Mucosa of gallbladder (tissue), 1 donor: ENCODE measurements at regions not wholly inside any gene's neighbourhood (a gene's known extent, or its start where the extent isn't known, plus 50 kb on each side); places are given as distances from the start of the nearest gene placed in this dataset.
"Not testable (repeated sequence)": the region's sequence is repeated elsewhere in the genome, so short reads cannot be mapped to it uniquely, and the experiment has no call there.

Source experiments
- DNase-seq: peaks from one replicate; pipeline ENCODE4 v3.0.0-alpha.2; 2020; ENCODE audit warnings: low spot score
- donor health status: DM: no; HTN: no; CAD: no.

DNA sequence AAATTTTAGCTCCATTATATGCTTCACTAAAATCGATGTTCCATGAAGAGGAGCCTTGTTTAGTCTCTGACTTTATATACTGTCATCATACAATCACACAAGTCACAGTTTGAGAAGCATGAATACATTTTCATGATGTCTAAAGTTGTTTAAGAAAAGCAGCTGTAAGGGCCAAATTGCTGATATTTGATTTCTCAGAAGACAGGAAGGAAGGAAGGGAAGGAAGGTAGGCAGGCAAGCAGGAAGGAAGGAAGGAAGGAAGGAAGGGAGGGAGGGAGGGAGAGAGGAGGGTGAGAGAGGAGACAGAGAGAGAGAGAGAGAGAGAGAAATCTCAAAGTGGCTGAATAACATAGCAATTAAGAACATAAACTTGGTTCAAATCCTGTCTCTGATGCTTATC, 153.7 kb downstream of the RTL9 start:
- DNase-seq = no peak

DNA sequence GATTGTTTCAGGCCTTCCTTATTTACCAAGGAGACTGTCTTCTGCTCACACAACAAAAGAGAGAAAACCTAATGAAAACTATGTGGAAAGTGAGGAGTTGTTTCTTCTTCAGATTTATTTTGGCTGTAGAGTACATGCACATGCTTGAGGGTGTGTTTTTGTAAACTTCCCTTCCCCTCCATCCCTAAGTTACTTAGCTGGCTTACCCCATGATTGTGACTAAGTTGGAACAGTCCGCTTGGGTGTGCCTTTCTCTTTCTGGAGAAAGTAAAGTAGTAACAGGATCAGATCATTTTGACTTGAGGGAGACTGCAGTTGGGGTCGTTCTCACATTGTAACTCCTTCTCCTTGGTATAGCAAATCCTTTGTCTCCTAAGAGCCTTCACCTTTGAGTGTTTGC, 155.9 kb downstream of the RTL9 start:
- no peak for DNase-seq

DNA sequence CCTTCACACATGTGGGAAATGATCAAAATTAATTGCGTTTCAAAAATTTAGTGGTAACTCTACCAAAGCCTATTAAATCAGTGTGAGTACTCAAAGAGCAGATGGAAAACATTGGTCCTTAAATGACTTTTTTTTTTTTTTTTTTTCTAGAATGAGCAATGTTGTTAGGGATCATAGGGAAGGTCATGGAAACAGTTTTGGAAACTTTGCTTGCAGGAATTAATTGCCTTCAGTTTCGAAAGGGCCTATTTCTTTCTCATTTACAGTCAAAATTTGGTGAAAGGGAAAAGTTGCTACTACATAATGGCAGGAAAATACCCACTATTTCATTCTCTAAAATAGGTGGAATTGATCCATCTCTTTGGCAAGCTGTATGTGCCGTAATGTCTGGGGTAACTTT, 160.9 kb downstream of the RTL9 start:
- no peak for DNase-seq

DNA sequence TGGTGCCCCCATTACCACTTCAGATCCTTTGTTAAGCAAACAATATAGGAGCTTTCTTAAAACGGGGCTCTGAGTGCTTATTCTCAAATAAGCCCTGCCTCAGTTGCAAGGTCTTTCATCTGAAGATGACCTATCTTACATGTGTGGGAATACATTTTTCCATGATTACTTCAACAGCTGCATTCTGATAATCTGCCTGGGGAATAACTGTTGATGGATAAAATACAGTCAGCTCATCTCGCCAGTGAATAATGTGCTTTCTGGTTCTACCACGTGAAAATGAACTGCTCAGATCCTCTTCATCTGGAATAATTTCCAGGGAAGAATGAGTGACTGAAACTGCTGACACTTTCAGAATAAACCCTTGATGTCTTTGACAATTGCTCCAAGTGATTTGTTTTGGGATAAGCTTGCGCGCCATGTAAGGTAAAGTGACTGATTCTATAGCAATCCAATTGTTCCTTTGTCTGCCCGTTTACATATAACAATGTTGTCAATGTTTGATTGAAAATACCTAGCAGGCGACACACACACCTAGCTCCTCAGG, 161.3 kb downstream of the RTL9 start:
- no peak for DNase-seq

DNA sequence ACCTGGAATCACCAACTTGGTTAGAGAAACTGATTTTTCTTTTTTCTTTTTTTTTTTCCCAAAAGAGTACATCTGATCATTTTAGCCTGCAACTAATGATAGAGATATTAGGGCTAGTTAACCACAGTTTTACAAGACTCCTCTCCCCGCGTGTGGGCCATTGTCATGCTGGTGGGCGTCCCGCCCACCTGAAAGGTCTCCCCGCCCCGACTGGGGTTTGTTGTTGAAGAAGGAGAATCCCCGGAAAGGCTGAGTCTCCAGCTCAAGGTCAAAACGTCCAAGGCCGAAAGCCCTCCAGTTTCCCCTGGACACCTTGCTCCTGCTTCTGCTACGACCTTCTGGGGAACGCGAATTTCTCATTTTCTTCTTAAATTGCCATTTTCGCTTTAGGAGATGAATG, 162.0 kb downstream of the RTL9 start:
- DNase-seq = not testable (repeated sequence)

DNA sequence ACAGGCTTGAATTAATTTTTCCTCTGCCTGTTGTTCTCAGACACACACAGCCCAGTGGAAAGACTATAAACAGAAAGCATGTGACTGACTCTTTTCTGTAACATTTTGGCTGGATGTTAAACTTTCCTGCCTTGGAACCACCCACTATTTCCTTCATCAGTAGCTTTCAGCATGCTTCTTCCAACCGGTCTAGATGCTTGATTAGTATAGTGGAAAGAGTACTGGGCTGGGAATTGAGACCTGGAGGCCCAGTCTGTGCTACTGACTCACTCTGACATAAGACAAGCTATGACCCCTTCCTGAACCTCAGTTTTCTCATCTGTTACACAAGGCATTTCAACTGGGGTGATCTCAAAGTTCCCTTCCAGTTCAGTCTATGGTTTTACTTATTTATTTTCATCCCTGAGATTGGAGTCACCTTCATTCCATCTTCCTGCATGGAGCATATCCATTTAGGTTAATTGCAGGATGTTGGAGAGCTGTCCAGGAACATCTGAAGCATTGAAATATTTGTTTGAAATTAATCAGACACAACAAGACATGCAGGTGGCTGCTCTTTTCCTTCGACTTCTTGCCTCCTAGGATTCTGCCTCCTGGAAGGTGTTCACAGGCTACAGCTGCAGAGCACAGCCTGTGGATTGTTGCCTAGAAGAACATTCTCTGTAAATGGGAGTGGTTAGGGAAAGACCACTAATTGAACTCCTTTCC, 173.4 kb downstream of the RTL9 start:
- no peak for DNase-seq

DNA sequence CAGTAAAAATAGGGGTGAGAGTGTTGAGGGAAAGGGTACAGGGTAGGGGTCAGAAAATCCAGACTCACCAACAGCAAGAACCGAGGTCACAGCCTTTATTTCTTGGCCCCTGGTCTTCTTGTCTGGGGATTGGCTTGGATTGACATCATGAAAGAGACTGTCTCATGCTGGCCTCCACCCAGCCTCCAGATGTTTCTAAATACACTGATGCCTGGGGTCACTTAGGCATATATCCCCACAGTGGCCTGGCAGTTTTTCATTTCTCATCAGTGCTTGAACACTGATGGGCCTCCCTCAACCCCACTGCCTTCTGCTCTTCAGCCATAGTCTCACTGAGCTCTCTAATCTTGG, 173.9 kb downstream of the RTL9 start:
- no peak for DNase-seq

DNA sequence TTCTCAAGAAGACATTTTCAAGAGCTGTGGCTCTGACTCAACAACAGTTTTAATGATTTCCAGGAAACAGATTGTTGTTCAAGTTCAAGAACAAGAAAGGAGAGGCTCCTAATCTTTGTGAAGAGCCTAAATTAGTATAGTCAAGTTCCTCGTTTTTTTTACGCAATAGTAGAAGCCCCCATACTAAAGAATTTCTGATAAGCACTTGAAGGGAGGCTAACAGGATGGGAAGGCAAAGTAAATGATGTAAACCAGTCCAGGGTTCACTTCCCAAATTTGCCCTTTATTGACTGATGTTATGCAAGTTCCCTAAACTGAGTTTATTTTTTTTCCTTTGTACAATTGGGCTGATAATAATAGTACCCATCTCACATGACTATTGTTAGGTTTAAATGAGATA, 178.2 kb downstream of the RTL9 start:
- DNase-seq = no peak

DNA sequence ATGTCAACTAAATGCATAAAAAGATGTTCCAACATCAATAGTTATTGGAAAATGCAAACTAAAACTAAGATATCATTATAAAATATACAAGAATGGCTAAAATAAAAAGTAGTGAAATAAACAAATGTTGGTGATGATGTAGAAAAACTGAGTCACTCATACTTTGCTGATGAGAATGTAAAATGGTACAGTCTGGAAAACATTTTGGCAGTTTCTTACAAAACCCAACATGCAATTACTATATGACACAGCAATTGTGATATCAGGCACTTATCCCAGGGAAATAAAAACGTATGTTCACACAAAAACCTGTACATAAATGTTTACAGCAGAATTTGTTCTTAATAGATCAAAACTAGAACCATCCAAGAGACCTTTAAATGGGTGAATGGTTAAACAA, 182.6 kb downstream of the RTL9 start:
- DNase-seq = no peak

DNA sequence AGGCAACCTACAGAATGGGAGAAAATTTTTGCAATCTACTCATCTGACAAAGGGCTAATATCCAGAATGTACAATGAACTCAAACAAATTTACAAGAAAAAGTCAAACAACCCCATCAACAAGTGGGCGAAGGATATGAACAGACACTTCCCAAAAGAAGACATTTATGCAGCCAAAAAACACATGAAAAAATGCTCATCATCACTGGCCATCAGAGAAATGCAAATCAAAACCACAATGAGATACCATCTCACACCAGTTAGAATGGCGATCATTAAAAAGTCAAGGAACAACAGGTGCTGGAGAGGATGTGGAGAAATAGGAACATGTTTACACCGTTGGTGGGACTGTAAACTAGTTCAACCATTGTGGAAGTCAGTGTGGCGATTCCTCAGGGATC, 192.2 kb downstream of the RTL9 start:
- DNase-seq = not testable (repeated sequence)

DNA sequence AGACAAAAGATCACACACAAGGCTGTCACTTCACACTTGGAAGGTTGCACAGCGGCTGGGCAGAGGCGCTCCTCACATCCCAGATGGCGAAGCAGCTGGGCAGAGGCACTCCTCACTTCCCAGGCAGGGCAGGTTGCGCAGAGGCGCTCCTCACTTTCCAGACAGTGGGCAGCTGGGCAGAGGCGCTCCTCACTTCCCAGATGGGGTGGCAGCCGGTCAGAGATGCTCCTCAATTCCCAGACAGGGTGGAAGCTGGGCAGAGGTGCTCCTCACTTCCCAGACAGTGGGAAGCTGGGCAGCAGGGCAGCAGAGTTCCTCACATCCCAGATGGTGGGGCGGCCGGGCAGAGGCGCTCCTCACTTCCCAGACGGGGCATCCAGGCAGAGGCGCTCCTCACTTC, 199.2 kb downstream of the RTL9 start:
- DNase-seq = no peak

DNA sequence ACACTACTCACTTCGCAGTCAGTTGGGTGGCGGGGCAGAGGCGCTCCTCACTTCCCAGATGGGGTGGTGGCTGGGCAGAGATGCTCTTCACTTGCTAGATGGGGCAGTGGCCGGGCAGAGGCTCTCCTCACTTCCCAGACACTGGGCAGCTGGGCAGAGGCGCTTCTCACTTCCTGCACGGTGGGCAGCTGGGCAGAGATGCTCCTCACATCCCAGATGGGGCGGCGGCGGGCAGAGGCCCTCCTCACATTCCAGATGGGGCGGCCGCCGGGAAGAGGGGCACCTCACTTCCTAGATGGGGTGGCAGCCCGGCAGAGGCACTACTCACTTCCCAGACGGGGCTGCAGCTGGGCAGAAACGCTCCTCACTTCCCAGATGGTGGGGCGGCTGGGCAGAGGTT, 199.8 kb downstream of the RTL9 start:
- DNase-seq = no peak

DNA sequence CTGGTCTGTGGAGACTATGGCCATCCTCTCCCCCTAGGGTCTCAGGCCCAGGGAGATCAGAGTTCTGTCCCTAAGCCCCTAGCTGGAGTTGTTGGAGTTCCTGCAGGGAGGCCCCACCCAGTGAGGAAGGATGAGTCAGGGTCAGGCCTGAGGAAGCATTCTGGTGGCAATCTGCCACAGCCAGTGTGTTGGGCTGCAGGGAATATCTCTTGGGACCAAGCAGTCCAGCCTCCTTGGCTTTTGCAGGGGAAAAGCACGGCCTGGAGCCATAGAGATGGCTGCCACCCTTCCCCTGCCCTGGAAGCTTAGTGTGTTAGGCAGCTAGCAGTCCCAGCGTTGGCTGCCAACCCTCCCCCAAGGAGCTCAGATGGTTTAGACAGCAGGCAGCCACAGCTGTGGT, 202.4 kb downstream of the RTL9 start:
- no peak for DNase-seq

DNA sequence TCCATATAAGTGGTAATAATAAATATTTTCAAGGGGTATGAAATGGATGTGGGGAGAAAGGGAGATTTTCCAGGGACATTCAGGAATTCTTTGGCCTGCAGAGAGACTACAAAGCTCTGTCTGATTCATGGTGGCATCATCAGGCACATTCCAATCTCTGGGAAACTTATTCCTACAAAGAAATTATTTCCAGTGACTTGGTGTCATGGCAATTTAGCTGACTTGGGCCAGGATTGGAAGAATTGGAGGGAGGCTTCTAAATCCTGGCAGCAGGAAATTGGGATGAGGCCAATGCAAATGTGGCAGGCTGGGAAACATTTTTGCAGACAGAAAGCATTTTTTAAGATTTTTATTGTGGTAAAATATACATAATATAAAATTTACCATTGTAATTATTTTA, 204.6 kb downstream of the RTL9 start:
- no peak for DNase-seq

DNA sequence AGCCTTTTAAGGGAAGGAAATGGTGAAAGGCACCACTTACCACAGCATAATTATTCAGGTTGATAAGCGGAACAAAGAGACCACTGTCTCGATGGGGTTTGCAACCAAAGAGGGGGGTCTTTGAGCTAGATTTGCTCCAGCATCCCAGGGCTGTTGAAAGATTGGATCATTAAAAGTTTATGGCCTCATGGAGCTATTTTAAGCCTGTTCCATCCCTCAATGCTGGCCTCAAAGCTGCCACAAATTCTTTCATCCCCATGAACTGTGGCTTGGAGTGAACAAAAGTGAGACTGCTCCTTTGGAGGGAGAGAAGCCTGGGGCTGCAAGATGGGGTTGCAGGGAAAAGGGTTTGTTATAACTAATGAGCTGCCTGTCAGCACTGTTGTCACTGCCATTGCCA, 209.8 kb downstream of the RTL9 start:
- no peak for DNase-seq

DNA sequence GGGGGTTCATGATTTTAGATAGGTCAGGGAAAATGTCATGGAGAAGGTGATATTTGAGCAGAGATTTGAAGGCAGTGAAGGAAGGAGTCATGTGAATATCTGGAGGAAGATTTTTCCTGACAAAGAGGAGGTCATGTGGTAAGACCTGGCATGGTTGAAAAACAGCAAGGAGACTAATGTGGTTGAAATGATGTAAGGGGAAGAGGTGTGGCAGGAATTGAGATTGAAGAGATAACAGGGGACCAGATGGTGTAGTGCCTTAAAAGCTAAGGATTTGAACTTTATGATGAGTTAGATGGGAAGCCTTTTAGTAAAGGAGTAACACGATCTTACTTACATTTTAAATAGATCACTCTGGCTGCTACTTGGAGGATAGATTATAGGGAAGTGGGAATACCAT, 210.9 kb downstream of the RTL9 start:
- DNase-seq = no peak

DNA sequence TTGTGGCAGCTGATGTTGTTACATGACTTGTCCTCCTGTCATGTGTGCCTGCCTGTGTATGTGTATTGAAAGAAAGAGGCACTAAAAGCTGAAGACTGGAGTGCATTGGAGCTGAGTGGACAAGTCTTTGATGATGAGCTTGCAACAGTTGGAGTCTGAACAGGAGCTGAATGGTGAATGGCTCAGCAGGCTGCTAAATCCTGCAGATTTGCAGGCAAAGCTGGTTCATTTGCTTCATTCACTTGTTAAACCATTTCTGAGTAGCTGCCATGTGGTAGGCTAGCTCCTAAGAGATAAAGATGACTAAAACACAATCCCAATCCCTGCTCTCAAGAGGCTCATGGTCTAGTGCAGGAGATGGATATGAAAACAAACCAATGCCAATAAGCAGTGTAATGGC, 217.3 kb downstream of the CHRDL1 start:
- no peak for DNase-seq

DNA sequence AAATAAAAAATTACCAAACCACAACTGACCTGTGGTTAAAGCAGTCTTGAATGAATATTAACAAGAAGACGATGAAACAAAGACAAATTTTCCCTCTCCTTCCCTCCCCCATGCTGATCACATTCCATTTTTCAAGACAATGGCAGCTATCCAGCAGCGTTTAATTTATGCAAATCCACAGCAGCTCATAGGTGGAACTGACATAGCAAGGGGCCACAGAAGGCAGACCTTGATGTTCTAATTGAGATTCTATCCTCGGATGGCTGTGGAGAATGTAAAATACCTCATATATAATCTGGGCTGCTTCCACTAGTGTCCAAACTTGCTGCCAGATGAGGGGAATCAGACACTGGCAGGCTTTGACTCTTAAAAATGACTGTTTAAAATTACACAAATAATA, 211.5 kb downstream of the CHRDL1 start:
- no peak for DNase-seq

DNA sequence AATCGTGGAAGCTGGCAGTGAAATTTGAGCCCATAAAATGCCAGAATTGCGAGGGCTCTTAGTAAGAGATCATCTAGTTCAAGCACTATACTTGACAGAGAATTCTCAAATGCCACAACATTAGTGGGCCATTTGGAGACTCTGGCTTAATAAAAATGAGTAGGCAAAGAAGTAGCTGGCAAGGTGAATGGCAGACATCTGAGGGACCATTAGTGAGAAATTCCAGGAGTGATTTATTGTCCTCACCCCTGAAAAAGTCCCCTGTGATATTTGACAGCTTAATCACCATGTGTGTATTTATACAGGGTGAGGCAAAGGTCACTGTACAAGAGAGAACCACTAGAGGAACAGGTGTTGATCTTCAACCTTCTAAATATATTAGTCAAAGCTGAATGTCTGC, 207.5 kb downstream of the CHRDL1 start:
- no peak for DNase-seq

DNA sequence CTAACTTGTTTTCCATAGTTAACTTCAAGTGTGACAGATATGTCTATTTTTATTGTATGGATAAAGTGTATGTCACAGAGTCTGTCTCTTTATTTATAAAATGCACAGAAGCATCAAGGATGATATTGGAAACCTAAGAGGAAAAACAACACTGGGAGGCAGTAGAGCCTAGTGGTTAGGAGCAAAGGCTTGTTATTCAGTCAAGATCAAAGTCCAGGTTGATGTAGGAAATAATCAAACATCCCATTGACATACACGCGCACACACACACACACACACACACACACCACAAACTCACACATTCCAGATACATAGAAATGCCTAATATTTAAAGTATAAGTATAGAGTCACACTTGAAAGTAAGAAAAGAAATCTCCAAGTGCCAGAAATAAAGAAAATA, 206.8 kb downstream of the CHRDL1 start:
- peak; percentile 53 for DNase-seq

DNA sequence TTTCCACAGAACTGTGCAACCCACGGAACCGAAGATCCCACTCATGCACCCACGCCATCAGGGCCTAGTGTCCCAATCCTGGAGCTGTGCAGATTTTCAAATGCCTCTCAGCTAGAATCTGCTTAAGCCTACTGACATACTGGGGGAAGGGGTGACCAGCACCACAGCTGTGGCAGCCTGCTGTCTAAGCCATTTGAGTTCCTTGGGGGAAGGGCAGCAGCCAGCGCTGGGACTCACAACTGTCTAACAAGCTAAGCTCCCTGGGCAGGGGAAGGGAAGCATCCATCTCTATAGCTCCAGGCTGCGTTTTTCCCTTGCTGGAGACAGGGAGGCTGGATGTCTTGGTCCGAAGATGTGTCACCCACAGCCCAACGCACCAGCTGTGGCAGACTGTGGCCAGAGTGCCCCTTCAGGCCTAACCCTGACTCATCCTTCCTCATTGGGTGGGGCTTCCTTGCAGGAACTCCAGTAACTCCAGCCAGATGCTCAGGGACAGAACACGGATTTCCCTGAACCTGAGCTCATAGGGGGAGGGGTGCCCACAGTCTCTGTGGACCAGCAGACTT, 194.8 kb downstream of the CHRDL1 start:
- DNase-seq = no peak

DNA sequence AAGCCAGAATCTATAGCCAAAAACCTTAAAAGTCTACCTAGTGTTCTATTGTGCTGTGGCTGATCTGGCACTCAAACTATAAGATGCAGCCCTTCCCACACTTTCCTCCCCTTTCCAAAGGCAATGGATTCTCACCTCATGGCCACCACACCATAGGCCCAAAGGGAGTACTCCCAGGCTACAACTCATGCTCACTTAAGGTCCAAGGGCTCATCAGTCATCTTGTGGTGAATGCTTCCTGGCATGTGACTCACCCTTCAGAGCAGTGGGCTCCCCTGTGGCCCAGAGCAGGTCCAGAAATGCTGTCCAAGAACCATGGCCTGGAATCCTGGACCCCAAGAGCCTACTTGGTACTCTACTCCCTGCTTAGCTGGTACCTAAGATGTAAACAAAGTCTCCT, 181.0 kb downstream of the CHRDL1 start:
- no peak for DNase-seq
